GM13977 (cell line): ENCODE measurements at regions not wholly inside any gene's neighbourhood (a gene's known extent, or its start where the extent isn't known, plus 50 kb on each side); places are given as distances from the start of the nearest gene placed in this dataset.

Experiments used
- DNase-seq: peaks from one replicate; pipeline ENCODE4 v3.0.0; 2012; ENCODE audit warnings: low spot score
- CTCF ChIP-seq: IDR thresholded peaks from 2 replicates; pipeline ENCODE4 v1.5.1; 2012; ENCODE audit warnings: mild to moderate bottlenecking, control low read depth; ENCODE audit not compliant: insufficient read depth; ENCODE audit errors: extremely low read depth, missing control alignments
- in situ Hi-C: fragments of 300-500 bp; cut with MboI; formaldehyde crosslinking; loops from one replicate; pipeline ENCODE4 v1.12.0; 2022; ENCODE audit warnings: low sequenced_read_pairs, low pct_unique_long_range_greater_than_20kb, mixed read lengths, inconsistent platforms; ENCODE audit not compliant: unreplicated experiment

- in situ Hi-C loops: no loop called here
- TF ChIP-seq CTCF: no peak
- no peak for DNase-seq
Measured at GRCh38 chr12:92270521-92270920, 124.9 kb upstream of the BTG1 start.

- TF ChIP-seq CTCF: no peak
- no peak for DNase-seq
- in situ Hi-C loops: no loop called here
Measured at GRCh38 chr12:92268946-92269345, 123.3 kb upstream of the BTG1 start.

- in situ Hi-C loops: no loop called here
- DNase-seq: no peak
- no peak for TF ChIP-seq CTCF
Measured at GRCh38 chr12:92261692-92262091, 116.0 kb upstream of the BTG1 start.

- TF ChIP-seq CTCF: no peak
- no peak for DNase-seq
- in situ Hi-C loops: no loop called here
Measured at GRCh38 chr12:92261071-92261470, 115.4 kb upstream of the BTG1 start.

GRCh38 chr12:92259696-92260251, 114.1 kb upstream of the BTG1 start:
- in situ Hi-C loops: no loop called here
- no peak for DNase-seq
- no peak for TF ChIP-seq CTCF

GRCh38 chr12:92259291-92259690, 113.6 kb upstream of the BTG1 start:
- in situ Hi-C loops: no loop called here
- no peak for DNase-seq
- TF ChIP-seq CTCF: no peak

GRCh38 chr12:92257261-92257660, 111.6 kb upstream of the BTG1 start:
- in situ Hi-C loops: no loop called here
- DNase-seq: no peak
- TF ChIP-seq CTCF: no peak
